Mesothelial cell of epicardium (in vitro differentiated cells): ENCODE measurements at regions not wholly inside any gene's neighbourhood (a gene's known extent, or its start where the extent isn't known, plus 50 kb on each side); places are given as distances from the start of the nearest gene placed in this dataset.

ENCODE experiments used
- DNase-seq, 2 experiments: peaks; one replicate each; pipeline ENCODE4 v3.0.0; 2021; ENCODE audit warnings: low spot score in 2 of 2; ENCODE audit not compliant: unreplicated experiment in 2 of 2
- H3K27ac Mint-ChIP-seq: 2 replicates; pipeline ENCODE4 v1.8.0; 2021; ENCODE audit warnings: mixed read lengths
- H3K27me3 Mint-ChIP-seq: 2 replicates; pipeline ENCODE4 v1.8.0; 2021; ENCODE audit warnings: low read depth, mixed read lengths
- H3K36me3 Mint-ChIP-seq: 2 replicates; pipeline ENCODE4 v1.8.0; 2021; ENCODE audit warnings: mixed read lengths
- H3K4me1 Mint-ChIP-seq: 2 replicates; pipeline ENCODE4 v1.8.0; 2021; ENCODE audit warnings: mixed read lengths
- H3K4me3 Mint-ChIP-seq: 2 replicates; pipeline ENCODE4 v1.8.0; 2021; ENCODE audit warnings: mild to moderate bottlenecking, moderate library complexity, mixed read lengths
- H3K9me3 Mint-ChIP-seq: 2 replicates; pipeline ENCODE4 v1.8.0; 2021; ENCODE audit warnings: mixed read lengths
- CTCF ChIP-seq: fragments of 200-600 bp; sonication (generic); IDR thresholded peaks from one replicate; pipeline ENCODE4 v1.5.0; 2021; ENCODE audit warnings: antibody characterized with exemption; ENCODE audit not compliant: unreplicated experiment

- no peak for TF ChIP-seq CTCF
- DNase-seq, result no peak
- peaks cover 23% of the 10 kb centered on the region for H3K4me1 Mint-ChIP-seq
- H3K4me3 Mint-ChIP-seq, result no peak overlapping the region
- H3K36me3 Mint-ChIP-seq, result no peaks in the 10 kb centered on the region
- no peaks in the 10 kb centered on the region for H3K27me3 Mint-ChIP-seq
- peak overlapping the region; percentile 11 for H3K27ac Mint-ChIP-seq
- H3K9me3 Mint-ChIP-seq, result no peaks in the 10 kb centered on the region
These were observed 281.8 kb downstream of the SATB1 start for GRCh38 chr3:18143258-18143780.

GRCh38 chr3:18137958-18138357, 287.2 kb downstream of the SATB1 start:
- no peaks in the 10 kb centered on the region for H3K36me3 Mint-ChIP-seq
- H3K4me3 Mint-ChIP-seq, result no peak overlapping the region
- H3K9me3 Mint-ChIP-seq, result peaks cover 5% of the 10 kb centered on the region
- no peak for DNase-seq
- peaks cover 5% of the 10 kb centered on the region for H3K4me1 Mint-ChIP-seq
- no peaks in the 10 kb centered on the region for H3K27me3 Mint-ChIP-seq
- H3K27ac Mint-ChIP-seq, result no peak overlapping the region
- no peak for TF ChIP-seq CTCF

GRCh38 chr3:18135060-18135814, 289.9 kb downstream of the SATB1 start:
- no peak for TF ChIP-seq CTCF
- DNase-seq, result no peak
- H3K27ac Mint-ChIP-seq, result no peak overlapping the region
- H3K36me3 Mint-ChIP-seq, result no peaks in the 10 kb centered on the region
- no peak overlapping the region for H3K4me3 Mint-ChIP-seq
- no peaks in the 10 kb centered on the region for H3K27me3 Mint-ChIP-seq
- H3K4me1 Mint-ChIP-seq, result peaks cover 5% of the 10 kb centered on the region
- H3K9me3 Mint-ChIP-seq, result peaks cover 5% of the 10 kb centered on the region

GRCh38 chr3:18134386-18135059, 290.6 kb downstream of the SATB1 start:
- Mint-ChIP-seq H3K4me3 (no peak overlapping the region), H3K4me1 (peaks cover 7% of the 10 kb centered on the region), H3K27me3 (no peaks in the 10 kb centered on the region), H3K9me3 (peaks cover 5% of the 10 kb centered on the region), H3K27ac (no peak overlapping the region), H3K36me3 (no peaks in the 10 kb centered on the region)
- no peak for TF ChIP-seq CTCF
- no peak for DNase-seq

GRCh38 chr3:18132991-18133390, 292.1 kb downstream of the SATB1 start:
- no peak overlapping the region for H3K4me3 Mint-ChIP-seq
- H3K36me3 Mint-ChIP-seq, result no peaks in the 10 kb centered on the region
- H3K27me3 Mint-ChIP-seq, result no peaks in the 10 kb centered on the region
- no peak overlapping the region for H3K27ac Mint-ChIP-seq
- DNase-seq, result no peak
- no peak for TF ChIP-seq CTCF
- peaks cover 14% of the 10 kb centered on the region for H3K4me1 Mint-ChIP-seq
- H3K9me3 Mint-ChIP-seq, result peaks cover 5% of the 10 kb centered on the region
